ENCODE measurements at regions not wholly inside any gene's neighbourhood (a gene's known extent, or its start where the extent isn't known, plus 50 kb on each side); places are given as distances from the start of the nearest gene placed in this dataset.
A peak's percentile ranks its signal among the peaks of the same experiment; 100 is the strongest.
"Not testable (repeated sequence)": the region's sequence is repeated elsewhere in the genome, so short reads cannot be mapped to it uniquely, and the experiment has no call there.

DNA sequence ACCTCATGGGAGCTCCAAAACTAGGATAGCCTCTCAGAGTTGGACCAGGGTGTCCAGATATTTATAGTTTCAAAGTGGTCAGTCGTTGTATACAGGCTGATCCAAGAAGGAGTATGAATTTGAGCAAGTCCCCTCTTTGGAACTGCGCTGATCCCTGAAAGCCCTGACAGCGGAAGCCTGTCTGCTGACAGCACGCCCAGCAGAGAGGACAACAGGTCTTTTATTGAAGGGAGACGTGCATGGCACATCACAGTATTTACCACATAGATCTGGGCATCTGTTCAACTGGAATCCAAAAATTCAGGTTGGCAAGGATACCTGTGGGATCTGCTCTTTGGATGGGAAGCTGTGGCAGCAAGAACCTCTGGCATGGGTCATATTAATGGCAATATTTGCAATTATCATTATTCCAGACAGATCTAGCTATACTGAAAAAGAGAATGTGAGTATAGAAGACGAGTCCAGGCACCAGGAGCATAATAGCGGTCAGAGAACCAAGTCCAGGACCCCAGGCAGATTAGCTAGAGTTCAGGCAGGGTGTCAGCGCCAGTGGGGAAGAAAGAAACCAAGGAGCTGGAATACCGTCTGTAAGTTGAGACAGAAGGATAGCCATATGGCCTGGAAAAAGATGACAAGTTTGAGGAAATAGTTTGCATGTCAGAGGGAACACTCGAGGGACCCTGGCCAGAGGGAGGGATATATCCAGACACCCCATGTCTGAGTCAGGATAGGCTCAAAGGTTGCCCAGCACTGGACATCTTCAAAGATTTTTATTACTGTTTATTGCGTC lies 260.4 kb upstream of the FANCL start:
- DNase-seq, result no peak

DNA sequence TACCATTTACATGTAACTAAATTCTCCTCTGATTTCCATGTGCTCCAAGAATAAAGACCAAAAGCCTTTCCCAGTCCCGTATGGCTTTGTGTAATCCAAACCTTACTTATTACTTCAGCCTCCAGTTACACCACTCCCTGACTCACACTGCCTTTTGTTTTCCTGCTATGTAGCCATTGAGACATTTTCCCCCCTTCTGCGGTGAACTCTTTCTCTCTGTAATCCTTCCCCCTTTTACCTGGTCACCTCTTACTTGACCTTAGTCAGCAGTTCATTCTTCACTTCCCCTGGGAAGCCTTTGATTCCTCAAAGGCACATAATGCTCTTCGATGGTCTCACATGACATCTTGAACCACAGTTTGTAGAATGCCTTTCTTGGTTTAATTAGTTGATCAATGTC lies 256.0 kb upstream of the FANCL start:
- DNase-seq, result no peak

DNA sequence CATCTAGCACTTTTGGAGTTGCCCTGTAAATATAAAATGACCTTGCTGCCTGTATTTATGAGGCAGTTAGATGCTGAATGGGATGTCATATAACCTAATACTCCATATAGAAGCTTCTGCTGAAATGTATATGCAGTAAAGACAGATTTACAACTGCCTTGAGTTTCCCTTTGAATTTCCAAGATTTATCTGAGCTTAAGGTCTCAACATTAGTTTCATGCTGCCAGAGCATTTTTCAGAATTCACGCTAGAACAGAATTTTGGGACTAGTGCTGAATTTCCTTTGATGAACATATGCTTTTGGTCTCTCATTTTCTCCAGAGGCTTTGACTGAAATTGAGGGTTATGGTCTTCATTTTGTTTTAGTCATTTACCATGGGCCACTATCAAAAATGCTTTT lies 254.7 kb upstream of the FANCL start:
- no peak for DNase-seq

DNA sequence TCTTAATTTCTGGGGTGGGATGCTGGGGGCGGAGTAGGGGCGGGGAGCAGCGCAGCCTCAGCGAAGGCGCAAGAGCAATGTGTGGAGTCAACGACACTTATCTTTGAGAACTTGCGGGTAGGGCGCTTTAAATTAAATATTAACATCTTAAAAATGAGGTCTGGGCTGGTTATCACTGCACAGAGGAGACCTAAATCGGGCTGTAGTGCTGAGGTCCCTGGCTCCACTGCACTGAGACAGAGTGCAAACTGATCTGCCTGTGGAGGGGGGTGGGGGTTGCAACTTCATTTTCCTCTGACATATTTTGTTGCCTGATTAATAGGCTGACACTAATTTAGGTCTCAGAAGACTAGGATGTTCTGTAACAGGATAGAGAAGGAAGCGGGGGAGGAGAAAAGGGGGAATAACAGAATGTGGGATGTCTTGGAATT lies 253.0 kb upstream of the FANCL start:
- DNase-seq, result no peak

DNA sequence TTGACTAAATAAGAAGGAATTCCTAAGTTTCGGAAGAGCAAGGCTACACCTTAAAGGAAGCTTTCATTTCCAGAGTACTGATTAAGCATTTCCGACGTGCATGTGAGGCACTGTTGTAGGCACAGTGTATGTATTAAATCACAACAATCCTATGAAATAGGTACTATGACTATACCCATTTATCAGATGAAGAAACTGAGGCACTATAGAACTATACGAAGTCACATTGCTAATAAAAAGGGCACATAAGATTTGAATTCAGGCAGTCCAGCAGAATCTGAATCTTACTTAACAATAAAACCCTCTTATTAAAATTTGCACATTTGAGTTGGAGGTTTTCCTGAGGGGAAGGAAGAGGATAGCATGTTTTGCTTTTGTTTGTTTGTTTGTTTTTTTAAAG lies 243.5 kb upstream of the FANCL start:
- no peak for DNase-seq

DNA sequence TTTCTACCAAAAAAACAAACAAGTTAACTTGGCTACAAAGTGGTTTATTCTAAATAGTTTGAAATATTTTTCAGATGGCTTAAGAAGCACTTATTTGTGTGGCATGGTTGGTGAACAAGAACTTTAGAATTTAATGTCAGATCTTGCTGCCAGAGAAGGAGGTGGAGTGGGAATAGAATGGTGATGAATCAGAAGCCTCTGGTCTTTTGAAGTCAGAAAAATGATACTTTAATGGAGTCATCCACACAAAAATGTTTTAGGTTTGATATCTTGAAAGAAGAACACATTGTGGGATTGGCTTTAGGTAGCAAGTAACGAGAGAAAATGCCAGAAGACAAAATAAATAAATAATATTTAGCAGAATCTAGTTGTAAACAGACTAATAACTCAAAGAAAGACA lies 243.1 kb upstream of the FANCL start:
- no peak for DNase-seq

DNA sequence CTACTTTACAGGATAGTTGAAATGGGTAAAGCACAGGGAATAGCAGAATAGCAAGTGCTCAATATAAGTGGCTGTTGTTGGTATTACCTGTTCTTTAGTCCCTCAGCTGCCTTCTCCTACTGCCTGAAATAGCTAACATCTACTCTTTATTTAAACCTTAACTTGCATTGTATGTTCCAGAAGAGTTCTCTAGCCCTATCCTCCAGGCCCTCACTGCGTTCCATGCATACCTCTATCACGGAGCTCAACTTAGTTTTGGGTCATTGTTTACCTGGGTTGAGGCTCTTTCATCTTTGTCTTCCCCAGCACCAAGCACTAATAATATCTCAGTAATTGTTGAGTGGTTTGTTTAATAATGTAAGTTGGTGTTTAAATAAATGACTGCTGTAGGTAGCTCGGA lies 242.2 kb upstream of the FANCL start:
- no peak for DNase-seq

DNA sequence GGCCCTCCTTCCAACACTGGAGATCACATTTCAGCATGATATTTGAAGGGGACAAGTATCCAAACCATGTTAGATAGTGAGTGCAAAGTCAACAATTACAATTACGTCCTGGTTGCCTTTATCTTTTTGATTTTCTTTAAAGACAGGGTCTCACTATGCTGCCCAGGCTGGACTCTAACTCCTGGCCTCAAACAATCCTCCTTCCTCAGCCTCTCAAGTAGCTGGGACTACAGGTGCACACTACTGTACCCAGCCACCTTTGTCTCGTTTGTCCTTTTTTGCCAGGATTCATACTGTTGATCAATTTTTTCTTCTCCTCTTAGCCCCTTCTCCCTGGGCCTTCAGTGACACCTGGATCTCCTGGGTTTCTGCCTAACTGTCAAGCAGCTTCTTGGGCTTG lies 240.5 kb upstream of the FANCL start:
- no peak for DNase-seq

DNA sequence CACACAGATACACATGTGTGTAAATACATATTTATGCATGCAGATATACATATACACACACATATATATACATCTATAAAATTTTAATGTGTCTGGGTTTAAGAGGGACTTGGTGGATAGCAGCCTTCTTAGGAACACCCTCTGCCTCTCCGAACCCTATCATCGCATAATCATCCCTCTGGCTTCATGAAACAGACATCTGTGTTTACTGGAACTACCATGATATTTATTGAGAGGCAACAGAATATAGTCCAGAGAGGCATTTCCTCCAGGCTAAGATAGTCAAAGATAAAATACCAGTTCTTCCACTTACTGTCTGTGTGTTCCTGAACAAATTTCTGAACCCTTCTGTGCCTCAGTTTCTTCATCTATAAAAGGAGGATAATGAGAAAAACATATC lies 239.0 kb upstream of the FANCL start:
- DNase-seq, result no peak

DNA sequence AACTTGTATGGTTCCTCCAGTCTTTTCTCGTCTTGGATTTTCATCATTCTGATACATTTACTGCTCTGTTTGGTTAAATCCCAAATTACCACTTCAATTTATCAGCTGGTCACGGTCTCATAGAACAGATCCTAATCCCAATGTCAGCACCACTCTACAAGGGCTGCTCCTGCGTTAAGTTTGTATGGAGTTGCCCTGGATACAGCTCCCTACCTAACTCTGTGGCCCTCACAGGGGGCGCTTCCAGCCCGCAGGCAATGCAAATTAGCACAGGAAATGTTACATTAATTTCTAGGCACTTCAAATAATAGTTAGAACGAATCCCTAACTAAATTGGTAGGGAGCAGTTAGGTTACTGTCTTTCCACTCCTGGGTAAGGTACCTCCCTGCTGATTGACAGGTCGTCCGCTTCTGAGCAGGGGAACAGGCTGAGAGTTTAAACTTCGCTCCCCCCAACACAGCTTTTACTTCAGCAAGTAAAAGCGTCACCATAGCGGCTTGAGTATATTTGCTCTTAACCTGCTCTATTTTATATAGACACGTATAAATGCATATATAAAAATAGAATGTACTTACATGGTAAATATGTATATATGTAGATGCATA lies 238.5 kb upstream of the FANCL start:
- no peak for DNase-seq

DNA sequence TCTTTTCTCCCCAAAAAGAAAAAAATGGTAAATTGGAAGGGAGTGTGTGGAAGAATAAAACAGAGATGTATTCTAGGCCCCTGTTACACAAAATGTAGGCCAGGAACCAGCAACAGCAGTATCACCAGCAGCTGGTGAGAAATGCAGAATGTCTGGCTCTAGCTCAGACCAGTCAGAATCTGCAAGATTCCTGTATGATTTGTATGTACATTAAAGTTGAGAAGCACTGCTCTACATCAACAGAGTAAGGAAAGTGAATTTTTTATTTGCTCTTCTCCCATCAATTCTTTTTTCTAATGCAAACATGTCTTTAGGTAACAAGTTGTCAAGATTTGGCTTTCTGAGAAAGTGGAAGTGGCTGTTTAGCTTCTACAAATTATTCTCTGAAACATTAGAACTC lies 235.4 kb upstream of the FANCL start:
- DNase-seq, result no peak

DNA sequence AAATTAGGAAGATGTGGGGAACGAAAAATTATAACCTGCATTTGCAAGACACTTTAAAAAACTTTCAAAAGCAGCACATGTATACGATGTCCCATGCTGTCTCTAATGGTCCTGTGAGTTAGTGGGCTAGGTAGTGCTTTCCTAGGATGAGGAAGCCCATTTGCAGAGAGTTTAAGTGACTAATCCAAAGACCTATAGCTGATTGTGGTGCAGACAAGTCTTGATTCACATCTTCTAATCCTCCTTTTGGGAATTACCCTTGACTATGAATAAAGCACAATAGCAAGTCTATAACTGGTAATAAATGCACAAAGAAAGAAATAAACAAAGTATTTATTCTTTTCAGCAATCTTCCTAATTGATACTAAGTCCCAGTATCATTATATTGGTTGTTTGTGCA lies 234.6 kb upstream of the FANCL start:
- no peak for DNase-seq

DNA sequence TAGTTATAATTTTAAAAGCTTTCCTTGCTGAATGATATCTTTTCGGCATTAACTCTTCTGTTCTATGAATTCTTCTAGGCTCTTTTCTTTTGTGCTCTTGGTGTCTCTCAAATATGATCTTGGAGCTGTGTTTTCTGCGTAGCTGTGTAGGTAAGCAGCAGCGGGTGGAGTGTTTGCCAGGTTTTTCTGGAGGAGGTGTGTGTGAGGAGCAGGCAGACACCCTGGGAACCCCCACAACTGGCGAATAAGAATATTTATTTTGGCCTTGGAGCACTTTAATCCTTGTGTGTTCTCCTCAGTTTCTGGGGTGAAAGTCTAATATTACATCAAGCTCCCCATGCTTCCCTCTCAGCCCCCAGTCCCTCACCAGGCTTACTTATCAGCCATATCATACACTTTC lies 232.0 kb upstream of the FANCL start:
- DNase-seq, result no peak

DNA sequence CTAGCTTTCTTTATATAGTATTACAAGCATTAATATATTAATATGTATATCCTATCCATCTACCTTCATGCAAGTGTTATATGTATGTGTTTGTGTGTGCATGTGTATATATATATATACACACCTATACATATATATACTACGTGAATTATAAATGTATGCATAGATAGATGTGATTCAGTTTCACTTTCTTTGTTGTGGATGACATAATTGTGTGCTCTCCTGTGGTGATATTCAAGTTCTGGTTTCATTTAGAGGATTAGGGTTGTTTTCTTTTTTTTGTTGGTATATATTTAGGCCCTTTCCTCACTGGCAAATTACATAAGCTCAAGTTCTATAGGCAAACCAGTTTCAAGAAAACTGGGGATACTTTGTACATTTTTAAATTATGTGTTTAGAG lies 225.7 kb upstream of the FANCL start:
- DNase-seq, result no peak

DNA sequence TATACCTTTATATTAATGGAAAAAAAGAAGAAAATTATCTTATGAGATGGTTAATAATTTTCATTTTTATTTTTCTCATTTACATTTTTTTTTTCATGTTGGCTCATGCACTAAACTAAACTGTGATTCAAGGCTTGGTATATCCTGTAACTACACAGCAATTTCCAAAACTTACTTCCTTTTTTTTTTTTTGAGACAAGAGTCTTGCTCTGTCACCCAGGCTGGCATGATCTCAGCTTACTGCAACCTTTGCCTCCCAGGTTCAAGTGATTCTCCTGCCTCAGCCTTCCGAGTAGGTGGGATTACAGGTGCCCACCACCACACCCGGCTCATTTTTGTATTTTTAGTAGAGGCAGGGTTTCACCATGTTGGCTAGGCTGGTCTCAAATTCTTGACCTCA lies 224.9 kb upstream of the FANCL start:
- DNase-seq, result not testable (repeated sequence)

DNA sequence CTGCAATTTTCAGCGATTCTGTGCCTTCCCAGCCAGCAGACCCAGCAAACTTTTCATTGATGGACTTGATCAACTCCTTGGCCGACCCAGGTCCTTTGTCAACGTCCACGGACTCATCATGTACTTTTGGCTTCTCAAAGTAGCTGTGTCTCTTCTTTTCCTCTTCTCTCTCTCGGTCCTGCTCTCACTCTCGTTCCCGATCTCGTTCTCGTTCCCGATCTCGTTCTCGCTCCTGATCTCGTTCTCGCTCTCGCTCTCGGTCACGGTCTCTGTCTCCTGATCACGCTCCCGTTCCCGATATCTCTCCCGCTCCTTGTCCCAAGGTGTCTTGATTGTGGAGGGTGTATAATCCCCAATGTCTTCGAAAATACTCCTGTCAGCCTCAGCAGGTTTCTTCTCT lies 219.5 kb upstream of the FANCL start:
- DNase-seq, result no peak

DNA sequence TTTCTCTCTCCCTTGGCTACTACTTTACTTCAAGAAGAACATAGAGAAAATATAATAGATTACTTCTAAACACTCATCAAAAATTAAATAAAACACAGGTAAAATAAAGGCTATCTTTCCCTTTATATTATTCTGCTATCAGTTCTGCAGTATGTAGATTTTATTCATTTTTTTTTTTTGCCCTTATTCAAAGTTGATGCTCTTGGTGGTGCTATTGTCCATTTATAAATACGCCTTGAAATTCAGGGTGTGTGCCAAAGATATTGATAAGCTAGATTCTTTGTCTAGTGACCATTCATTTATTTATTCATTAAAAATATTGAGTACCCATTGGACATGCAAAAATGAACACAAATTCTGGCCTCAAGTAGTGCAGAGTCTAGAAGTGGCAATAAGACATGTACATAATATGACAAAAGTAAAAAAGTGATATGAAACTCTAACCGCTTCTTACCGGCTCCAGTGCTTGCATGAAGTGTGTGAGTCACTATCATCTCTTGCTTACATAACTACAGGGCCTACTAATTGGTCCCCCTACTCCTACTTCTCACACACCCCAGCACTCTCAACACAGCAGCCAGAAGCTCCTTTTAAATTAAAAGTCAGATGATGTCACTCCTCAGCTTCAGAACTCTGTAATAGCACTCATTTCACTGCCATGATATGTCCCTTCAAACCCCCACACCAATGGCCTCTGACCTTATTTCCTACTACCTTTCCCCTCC lies 208.3 kb upstream of the FANCL start:
- no peak for DNase-seq

DNA sequence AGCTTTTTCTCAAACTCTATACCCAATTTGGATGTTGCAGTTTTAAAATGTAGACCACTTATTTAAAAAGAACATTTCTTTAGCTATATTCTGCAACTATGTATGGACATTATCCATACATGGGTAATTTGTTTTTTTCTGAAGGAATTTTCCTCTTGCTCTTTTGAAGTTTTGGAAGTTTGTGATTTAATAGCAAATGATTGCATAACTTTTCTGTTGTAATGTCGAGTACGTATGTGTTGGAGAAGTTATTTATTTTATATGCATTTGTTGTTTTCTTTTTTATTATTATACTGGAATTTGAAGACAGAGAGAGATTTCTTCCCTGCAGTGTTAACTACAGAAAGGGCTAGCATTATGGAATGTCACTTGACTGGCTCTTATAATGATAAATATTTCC lies 207.7 kb upstream of the FANCL start:
- no peak for DNase-seq

DNA sequence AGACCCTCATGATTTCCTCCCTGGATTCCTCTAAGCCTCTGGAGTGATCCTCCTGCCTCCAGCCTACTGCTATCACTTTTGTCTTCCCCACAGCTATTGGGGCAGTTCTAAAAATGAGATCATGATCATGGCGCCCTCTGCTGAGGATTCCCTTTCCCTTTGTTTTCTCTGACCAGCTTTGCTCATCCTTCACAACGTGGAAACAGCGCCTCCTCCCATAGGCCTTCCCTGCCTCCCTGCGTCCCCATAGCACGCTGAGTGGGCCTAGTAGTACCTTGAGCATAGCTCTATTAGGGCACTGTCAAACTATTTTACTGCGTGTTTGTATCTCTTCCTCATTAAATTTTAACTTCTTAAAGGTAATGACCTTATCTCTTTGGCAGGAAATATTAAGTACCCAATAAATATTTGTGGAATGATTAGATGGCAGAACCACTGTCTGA lies 207.0 kb upstream of the FANCL start:
- DNase-seq, result peak; percentile 3

DNA sequence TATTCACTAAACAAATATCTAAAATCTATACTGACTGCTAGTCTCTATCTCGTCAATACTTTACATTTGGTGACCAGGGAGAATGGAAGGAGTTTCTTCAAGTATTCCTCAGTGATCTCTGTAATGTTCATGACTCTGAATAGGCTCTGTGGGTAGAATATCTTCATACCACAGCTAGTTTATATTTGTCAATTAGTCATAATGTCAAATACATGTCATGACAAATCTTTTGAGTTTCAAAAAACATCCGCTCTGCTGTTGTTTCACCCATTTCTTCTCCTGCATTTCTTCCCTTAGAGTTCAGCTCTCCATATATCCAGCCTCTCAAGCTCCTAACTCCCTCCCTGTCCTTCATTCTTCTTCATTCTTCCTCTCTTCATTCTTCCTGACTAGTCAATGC lies 206.5 kb upstream of the FANCL start:
- DNase-seq, result no peak

DNA sequence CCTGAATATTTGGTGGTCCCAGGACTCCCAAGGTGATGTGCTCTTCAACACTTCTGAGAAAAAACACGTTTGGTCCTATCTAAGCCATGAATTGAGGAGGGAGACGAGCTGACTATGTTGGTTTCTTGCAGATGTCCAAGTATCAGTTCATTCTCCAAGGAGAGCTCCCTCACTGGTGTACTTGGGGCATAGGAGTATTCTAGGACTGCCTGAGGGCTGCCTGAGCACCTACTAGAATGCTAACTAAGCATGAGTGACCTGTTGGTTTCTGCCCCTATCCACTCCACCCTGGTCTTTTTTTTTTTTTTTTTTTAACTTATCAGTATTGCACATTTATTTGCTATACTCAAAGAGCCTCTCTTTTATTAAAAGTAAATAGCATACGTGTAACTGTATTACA lies 200.5 kb upstream of the FANCL start:
- DNase-seq, result no peak

DNA sequence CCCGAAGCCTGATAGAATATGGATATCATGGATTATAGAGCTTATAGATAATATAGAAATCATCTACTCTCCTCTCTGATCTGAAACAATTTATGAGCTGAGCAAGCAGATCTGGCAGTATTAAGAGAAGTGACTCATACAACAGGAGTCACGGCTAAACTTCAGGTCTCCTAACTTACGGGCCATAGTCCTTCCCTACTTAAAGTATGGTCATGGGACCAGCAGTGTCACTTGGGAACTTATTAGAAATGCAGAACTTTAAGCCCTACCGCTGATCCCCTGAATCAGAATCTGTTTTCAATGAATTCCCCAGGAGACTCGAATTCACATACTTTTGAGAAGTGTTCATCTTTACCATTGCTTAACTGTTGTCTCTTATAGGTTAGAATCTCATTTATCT lies 195.7 kb upstream of the FANCL start:
- no peak for DNase-seq

DNA sequence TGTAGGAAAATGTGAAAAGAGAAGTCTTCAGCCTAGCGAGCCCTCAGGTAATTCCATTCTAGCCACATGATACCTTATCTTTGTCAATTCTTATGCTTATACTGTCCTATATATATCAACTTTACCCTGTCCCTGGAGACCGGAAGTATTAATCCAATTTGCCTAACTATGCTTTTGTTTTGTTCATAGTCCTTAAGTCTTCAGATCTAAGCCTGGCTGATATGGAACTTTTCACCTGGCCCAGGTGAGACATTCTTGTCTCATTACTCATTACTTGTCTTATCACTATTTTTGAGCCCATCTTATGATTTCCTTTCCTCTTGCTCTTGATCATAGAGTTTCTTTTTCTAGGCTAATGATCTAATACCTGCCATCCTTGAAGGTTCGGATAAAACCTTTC lies 194.1 kb upstream of the FANCL start:
- no peak for DNase-seq

DNA sequence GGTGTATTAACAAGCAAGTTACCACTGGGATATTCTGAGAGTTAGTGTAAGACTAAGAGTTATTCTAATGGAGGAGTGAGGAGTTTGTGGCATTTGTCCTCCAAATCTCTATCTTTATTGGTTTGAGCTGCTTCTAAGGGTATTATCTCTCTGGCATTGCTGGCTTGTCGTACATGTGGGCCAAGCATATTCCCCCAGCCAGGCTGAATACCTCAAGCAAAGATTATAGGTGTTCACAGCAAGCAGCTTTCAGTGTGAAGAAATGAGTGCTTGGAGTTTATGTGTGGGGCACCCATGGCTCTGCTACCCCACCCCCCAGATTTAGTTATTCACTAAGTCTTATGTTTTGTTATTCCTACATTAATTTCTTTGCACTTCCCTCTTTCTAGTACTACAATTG lies 193.6 kb upstream of the FANCL start:
- no peak for DNase-seq
